Activated T-cell treated with anti-CD3 and anti-CD28 coated beads, Interleukin-2, amount 50 U/mL, for 48 hours (primary cell): ENCODE measurements at regions not wholly inside any gene's neighbourhood (a gene's known extent, or its start where the extent isn't known, plus 50 kb on each side); places are given as distances from the start of the nearest gene placed in this dataset.

Experiments
- DNase-seq, 2 experiments: peaks; one replicate each; pipeline ENCODE4 v3.0.0-alpha.2; 2020

DNA sequence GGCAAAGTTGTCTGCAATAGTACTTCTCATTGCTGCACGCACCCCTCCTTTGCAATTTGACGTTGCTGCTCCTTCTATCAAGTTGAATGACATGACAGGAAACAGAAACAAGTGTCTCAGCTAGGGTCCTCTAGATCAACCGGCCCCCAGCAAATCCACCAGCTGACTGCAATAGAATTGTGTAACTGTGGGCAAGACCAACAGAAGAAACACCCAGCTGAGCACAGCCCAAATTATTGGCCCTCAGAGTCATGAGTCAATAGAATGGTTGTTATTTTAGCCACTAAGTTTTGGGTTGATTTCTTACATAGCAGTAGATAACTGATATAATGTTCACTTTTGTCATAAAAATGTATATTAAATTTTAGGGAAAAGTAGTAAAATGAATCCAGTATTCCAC is 202.7 kb downstream of the MAFB start:
- no peak for DNase-seq

DNA sequence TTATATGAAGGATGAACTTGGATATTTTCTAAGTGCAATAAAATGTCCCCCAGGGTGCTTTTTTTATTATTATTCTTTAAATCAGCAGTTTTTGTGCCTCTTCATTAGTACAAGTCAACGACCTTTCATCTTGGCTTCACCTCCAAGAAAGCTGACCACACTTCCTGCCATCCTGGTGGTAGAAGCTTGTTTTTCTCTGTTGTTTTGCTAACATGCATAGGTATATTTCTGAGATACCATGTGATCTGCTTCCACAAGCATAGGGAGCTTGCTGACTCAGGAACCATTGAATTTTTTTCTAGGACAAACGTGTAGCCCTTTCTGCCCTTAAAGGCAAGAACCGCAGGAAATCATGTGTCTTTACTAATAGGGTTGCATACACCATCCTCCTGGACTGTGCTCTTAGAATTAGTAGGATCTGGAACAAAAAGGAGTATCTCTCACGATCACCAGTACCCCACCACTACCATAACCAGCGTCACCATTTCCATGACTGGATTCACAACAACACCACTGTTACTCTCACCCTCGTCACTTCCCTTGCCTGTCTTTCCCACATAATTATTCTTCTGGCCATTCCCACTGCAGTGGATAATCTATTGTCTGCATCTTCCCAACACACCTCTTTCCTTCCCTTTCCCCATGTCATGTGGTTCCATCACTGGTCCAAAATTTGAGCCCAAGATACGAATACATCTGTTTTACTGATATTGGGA is 207.1 kb downstream of the MAFB start:
- DNase-seq = no peak

DNA sequence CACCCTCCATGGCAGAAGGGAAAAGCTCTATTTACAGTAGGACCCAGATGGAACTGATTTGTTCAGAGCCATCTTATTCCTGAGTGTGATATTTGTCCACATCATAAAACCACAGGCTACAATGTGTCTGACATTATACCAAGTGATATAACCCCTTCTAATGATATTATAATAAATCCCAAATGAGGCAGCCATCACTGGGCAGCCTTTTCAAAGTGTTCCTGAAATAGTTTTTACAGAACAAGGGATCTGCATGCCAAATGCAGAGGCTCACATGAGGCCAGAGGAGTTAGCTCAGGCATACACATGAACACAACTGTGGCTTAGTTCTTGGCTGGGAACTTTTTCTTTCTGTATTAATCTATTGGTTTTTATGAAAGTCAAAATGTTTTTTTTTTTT is 207.7 kb downstream of the MAFB start:
- DNase-seq = no peak

DNA sequence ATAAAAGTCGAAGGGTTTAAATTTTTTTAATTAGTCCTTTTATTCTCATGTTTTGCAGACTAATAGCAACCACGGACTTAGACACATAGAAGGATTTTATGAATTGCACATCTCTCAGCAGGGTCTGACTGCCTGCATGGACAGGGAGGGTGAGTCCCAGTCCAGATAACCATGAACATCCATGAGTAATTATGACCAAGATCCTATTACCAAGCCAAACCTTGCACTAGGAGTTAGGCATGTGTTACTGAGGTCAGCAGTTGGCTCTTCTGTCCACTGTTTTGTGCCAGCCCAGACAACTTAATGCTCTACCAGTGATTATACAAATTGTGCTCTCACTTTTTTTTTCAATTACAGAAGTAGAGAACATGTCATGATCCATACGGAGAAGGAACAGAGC is 211.2 kb downstream of the MAFB start:
- DNase-seq = no peak

DNA sequence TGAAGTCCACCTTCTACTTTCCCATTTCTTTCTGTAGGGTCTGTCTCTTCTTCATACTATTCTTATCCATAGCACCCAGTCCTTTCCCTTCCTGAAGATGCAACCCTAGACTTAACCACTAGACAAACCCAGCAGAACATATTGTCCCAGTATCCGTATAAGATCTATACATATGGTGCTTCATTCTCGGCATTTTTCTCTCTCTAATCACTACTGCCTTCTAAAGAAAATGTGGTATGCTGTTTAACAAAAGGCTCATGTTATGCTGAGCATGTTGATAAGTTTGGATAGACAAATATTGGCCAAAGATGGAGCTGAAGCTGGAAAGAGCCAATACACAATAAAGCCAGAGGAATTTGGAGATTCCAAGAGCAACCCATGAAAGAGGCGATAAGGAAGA is 212.6 kb downstream of the MAFB start:
- no peak for DNase-seq

DNA sequence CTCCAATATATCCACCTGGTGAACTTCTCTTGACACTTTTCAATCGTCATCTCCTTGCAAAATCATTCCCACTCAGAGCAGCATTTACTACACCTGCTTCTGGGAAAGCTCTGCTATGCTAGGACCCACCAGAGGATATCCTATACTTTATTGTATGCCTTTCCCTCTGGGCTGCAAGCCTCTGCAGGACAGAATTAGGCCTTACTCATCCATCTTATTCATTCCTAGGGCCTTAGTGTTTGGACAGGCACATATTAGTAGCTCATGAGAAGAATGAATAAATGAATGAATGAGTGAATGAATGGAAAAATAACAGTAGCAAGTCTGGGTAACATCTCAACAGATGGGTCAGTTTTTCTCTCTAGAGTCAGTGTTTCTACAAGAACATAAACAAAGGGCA is 216.1 kb downstream of the MAFB start:
- DNase-seq = no peak

DNA sequence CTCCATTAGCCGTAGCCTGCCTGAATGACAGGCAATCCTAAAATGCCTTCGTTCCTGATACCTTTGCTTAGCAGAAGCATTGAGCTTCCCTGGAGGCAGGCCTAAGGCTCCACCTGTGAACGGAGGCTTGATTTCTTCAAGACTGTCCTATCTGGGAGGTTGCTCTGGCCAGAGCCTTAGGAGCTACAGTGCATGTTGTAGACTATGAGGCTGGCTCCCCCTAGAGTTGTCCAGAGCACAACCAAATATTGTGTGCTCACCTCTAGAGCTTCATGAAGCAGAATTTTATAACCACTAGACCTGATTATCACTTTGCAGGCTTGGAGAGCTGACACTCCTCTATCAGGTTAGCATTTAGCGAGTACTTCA is 217.8 kb downstream of the MAFB start:
- no peak for DNase-seq

DNA sequence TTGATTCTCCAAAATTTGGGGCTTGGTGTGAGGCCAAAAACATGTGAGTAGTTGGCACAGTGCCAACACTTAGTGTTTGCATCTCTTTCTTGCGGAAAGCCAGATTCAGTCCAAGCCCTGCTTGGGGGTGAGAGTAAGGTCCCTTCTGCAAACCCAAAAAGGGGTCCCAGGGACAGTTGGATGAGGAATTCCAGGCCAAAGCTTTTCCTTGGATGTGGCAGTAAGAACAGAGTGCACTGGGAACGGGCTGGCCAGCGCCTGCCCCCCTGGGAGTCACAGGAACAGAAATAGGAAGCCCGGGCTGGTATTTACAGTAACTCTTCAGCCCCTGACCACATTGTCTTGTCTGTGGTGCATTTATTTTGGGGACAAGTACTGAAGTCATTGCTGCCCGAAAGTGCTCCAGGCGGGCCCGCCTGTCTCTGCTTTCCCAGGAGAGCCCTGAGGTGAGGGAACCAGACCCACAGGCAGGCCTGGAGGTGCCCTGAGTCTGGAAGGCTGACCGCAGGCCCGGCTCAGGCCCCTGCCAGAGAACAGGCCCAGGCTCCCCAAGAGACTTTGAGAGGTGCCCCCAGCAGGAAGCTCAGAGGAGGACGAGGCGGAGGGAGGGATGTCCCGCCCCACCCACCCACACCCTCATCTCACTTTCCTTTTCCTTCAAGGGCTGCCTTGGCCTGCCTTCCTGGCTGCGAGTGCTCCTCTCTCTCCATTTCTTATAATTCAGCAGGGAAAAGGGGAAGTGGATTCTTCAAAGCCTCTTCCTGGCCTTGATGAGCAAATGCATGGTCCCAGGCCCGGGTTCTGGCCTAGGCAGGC is 218.4 kb downstream of the MAFB start:
- no peak for DNase-seq

DNA sequence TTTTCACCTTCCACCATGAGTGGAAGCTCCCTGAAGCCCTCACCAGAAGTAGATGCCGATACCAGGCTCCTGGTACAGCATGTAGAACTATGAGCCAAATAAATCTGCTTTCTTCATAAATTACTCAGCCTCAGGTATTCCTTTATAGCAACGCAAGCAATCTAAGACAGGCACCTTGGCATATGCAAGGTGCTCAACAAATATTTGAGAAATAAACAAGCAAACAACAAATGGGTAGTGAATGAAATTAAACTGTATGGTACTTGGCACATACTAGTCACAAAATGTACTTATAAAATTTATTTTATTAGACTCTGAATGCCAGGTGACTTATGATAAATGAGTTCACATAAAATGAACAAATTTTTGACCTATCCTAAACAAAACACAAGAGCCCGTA is 220.3 kb downstream of the MAFB start:
- DNase-seq = no peak

DNA sequence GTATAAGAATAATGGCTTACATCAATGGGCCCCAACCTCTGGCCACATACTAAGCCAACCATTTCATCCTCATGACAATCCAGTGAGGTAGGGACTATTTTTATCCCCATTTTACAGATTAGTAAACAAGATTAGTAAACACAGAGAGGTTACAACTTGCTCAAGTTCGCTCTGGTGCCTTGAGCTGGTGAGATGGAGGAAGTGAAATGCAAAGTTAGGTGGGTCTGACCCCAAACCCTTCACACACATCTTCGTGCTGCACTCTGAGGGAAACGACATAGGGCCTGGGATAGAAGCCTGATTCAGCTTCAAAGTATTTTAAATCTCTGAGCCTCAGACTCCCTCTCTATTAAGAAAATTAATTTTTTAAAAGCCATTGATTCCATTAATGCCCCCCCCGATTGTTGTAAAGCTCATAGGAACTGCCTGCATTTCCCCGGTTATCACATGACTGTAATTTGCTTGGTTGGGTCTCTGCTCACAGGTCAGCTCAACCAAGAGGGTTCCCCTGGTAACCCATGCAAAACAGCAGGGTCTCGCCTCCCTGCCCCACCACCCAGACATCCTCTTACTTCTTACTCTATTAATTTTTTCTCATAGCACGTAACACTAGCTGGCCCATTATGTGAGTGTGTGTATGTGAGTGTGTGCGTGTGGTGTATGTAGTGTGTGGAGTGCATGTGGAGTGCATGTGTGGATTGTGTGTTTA is 221.2 kb downstream of the MAFB start:
- no peak for DNase-seq

DNA sequence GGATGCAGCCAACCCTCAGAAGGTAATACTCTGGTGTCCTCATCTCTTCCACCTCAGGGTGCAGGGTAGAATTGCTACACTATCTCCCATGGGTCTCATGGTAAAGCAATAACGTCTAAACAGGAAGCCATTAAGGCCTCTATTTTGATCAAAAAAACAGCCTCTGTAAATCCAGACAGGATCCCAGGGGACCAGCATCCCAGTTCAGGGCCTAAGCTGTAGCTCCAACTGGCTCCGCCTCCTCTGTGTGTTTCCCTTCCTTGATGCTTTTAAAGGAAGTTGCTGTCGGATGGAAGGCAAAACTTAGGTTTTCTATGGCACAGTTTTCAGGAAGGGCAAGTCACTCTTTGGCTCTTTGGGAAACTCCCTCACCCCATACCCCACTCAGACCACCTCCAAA is 222.0 kb downstream of the MAFB start:
- DNase-seq = no peak

DNA sequence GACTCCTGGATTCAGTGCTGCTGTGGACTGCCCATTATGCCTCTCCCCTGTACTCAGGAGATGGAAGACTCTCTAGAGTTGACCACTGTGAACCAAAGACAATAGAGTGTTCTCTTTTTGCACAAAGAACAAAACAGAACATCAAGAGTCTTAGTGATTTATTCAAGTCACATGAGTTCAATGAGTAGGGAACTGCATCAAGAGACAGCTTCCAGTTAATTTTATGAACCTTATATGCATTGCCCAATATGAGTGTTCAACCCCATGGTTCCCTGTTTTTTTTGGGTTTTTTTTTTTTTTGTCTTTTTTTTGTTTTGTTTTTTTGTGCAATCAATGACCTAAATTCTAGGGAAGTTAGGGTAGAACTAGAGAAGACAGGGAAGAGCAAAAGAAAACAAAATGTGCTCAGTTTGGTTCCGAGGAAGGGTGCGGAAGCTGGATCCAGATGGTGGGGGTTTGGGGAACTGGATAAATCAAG is 224.3 kb downstream of the MAFB start:
- no peak for DNase-seq

DNA sequence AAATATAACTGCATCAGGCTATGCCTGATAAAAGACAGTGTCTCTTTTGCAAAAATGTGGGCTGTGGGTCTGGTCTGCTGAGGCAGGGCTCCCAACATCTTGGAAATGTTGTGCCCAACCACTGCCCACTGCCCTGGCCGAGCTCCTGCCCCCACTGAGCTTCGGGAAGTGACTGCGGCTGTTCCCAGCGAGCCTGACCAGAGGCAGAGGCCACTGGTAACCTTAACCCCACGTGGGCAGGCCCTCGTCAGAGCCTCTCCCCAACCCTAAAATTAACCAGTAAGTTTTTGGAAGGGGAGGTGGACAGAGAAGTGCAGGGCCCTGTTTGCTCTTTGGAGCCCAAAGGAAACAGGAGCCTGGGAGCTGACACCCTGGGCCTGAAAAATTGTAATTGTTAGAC is 225.9 kb downstream of the MAFB start:
- no peak for DNase-seq

DNA sequence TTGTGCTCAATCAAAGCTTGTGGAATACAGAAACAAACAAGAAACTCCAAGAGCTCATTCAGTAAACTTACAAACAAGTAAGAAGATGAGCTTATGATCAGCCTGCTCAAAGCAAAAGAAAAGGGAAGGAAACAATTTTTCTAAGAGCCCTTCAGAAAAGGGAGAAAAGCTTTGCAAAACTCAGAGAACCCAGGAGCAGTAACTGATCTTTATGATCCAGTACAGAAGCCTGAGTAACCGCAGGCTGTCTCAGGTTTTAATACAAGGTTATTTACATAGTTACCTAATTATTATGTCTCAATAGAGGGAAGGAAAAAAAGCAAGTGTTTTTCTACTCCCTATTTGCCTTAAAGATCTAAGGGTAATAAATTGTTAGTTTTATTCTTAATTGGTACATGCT is 226.5 kb downstream of the MAFB start:
- DNase-seq = no peak

DNA sequence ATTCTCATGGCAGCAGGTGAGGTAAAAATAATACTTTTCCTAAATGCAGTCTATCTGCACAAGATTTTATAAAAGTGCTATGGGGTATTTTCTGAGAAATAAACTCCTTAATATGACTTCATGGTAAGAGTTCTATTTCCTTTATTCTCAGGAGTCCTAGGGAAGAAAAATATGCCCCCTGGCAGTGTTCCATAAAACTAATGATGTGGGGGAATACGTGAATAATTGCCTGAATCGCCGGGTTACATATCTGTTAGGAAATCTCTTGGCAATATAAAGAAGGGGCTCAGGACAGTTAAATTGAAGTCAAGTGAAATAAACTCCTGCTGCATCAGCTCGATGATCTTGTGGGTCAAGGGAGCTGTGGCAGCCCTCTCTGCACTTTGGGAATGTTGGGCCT is 229.7 kb downstream of the MAFB start:
- DNase-seq = no peak

DNA sequence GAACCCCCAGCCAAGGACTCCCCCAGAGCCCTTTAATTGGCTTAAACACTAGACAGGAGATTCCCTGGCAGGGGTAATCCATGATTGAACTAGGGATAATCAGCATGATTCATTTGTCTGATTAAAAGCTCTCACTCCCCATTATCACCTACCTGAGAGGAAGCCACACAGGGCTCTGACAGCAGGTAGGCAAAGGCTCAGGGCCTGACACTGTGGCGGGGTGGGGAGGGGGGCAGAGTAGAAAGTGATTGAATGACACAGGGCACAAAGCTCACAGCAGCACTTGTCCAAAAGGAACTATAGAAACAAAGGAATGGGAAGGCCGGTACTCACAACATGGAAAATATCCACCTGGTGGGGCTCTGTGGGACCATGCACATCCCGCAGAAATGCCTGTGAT is 231.6 kb downstream of the MAFB start:
- DNase-seq = no peak

DNA sequence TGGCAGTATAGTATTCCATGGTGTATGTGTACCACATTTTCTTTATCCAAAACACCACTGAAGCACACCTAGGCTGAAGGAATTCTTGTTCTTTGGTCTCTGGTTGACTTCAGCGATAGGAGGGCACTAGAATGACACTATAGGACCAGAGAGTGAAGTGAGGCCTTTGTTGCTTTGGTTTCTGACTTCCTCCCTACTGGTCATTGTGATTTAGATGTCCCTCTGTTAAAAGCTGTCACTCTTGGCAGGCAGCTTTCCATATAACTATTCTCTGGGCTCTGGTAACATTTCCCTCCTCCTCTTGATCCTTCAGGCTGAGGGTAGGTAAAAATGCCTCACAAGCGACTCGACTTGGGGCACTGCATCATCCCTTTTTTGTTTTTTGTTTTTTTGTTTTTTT is 236.3 kb downstream of the MAFB start:
- DNase-seq = no peak

DNA sequence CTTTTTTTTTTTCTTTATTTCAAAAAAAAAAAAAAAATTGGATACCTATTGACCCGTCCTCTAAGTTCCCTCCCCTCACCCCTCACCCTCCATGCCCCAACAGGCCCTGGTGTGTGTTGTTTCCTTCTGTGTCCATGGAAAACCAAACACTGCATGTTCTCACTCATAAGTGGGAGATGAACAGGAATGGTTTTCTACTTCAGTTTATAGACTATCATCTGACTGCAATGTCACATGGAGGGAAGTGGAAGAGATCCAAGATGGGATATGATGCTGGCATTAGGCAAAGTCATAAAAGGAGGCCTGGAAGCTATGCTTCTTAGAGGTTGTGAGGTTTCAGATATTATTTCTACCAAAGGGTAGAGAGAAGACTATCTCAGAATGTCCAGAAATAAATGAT is 237.5 kb downstream of the MAFB start:
- no peak for DNase-seq

DNA sequence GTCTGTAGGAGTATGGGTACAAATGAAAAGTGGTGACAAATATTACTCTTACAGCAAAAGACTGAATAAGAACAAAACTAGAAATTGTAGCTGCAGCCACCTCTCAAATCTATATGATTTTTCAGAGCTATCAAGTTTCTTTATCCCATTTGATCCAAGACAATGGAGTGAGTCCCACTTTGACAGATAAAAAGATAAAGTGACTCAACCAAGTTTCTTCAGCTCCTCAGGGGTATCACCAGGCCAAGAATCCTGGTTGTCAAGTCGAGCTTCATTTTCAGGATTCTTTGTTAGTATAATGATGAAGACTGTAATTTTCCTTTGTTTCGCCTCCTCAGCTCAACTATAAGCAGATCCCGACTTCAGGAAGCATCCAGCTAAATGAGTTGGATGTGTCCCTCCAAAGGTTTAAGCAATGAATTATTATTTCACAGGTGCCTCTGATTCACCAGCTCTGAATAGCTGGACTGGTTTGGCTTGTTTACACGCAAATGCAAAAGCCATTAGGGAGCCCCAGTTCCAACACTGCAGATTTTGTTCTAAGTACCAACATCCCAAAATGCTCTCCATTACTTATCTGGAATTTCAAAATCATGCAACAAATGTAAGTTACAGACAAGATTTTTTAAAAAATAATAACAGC is 238.9 kb downstream of the MAFB start:
- DNase-seq = no peak

DNA sequence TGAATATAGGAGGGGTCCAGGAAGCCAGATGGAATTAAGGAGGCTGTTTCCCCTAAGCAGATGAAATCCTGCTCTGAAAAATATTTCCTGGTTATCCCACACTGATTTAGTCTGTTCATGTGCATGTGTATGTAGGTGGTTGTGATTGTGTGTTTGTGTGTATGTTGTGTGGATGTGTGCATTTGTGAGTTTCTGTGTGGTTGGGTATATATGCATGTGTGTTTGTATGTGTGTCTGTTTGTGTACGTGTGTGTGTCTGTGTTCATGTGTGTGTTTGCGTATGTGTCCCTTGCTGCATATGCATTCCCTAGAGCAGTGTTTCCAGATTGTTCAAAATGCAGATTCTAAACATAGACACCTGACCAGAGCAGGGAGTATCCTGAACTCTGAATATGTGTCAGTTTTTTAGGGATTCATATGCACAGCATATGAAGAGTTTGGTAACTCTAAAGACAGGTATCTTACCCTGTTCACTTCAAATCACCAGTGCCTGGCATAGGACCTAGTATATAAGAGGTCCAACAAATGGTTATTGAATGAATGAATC is 239.8 kb downstream of the MAFB start:
- DNase-seq = no peak

DNA sequence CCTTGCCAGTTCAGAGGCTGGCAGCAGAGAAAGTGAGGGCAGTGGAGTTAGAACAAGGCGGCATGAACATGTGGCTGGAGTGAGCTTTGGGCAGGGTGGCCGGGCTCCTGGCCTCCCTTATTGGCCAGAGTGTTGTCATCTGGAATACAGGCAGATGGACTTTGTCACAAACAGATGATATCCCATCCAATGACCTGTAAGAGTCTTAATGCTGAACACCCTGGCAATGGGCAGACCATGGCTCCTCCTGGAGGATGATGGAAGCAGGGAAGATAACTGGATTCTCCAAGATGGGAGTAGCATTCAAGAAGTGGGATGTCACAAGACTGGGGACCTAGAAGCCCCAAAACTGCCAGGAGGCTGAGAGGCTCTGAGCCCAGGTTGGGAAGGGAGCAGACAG is 242.1 kb downstream of the MAFB start:
- DNase-seq = no peak

DNA sequence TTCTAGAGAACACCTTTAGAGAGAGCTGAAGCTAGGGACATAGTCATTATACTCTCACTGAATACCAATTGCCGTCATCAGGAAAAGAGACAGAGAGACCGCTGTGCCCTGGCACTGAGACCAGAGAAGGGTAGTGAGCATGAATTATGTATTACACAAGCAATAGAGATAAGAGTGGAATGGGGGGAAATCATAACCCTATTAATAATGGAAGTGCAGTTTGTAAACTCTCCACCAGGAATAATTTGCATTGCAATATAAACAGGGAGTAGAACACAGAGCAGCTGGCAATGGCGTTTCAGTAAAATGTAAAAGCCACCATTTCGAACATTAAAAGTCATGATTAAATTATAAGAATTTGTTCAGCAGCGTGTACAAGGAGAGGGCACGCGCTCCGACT is 244.5 kb downstream of the MAFB start:
- DNase-seq = no peak

DNA sequence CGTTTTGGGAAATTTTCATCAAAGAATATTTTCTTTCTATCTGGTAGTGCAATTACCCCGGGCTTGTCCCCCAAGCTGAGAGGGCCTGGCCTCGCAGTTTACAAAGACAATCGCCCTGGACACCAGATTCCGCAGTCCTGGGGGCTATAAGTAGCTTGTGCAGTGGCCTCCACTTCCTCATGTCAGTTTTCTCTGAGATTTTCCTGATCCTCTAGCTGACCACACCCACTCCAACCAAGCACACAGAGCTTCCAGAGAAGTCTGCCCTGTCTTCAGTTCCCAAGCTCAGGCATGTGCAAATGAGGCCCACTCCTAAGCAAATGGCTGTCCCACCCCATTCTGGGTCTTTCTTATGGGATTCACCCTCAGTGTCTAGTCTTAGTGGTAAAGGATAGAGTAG is 245.3 kb downstream of the MAFB start:
- no peak for DNase-seq
